Neural crest cell (in vitro differentiated cells): ENCODE measurements at regions not wholly inside any gene's neighbourhood (a gene's known extent, or its start where the extent isn't known, plus 50 kb on each side); places are given as distances from the start of the nearest gene placed in this dataset.

Source experiments
- DNase-seq: peaks from one replicate; pipeline ENCODE4 v3.0.0; 2021; ENCODE audit warnings: low read depth, mixed read lengths, low spot score
- H3K27ac Mint-ChIP-seq: one replicate; pipeline ENCODE4 v1.8.0; 2021; ENCODE audit warnings: mild to moderate bottlenecking, mixed read lengths; ENCODE audit not compliant: unreplicated experiment
- H3K27me3 Mint-ChIP-seq: 2 replicates; pipeline ENCODE4 v1.8.0; 2021; ENCODE audit warnings: low read depth, mild to moderate bottlenecking, mixed read lengths
- H3K36me3 Mint-ChIP-seq: 2 replicates; pipeline ENCODE4 v1.8.0; 2021; ENCODE audit warnings: low read depth, mild to moderate bottlenecking, mixed read lengths
- H3K4me1 Mint-ChIP-seq: 2 replicates; pipeline ENCODE4 v1.8.0; 2021; ENCODE audit warnings: mixed read lengths
- H3K4me3 Mint-ChIP-seq: one replicate; pipeline ENCODE4 v1.8.0; 2021; ENCODE audit warnings: mild to moderate bottlenecking, mixed read lengths
- H3K9me3 Mint-ChIP-seq: 2 replicates; pipeline ENCODE4 v1.8.0; 2021; ENCODE audit warnings: mixed read lengths
- CTCF ChIP-seq: fragments of 200-600 bp; sonication (generic); conservative IDR thresholded peaks from 2 replicates; pipeline ENCODE4 v1.5.0; 2021; ENCODE audit warnings: antibody characterized with exemption, mild to moderate bottlenecking

GRCh38 chr18:22325396-22325795, 92.3 kb downstream of the CTAGE1 start:
- H3K9me3 Mint-ChIP-seq: no peaks in the 10 kb centered on the region
- no peak overlapping the region for H3K27ac Mint-ChIP-seq
- no peak for TF ChIP-seq CTCF
- no peak overlapping the region for H3K4me3 Mint-ChIP-seq
- H3K4me1 Mint-ChIP-seq: peaks cover 6% of the 10 kb centered on the region
- no peak for DNase-seq
- H3K36me3 Mint-ChIP-seq: no peaks in the 10 kb centered on the region
- H3K27me3 Mint-ChIP-seq: peaks cover 31% of the 10 kb centered on the region

GRCh38 chr18:22324191-22325131, 93.3 kb downstream of the CTAGE1 start:
- peak overlapping the region; percentile 56 for H3K4me3 Mint-ChIP-seq
- DNase-seq: peak; percentile 38
- H3K27ac Mint-ChIP-seq: no peak overlapping the region

GRCh38 chr18:22322243-22322691, 95.4 kb downstream of the CTAGE1 start:
- no peak overlapping the region for H3K4me3 Mint-ChIP-seq
- no peak overlapping the region for H3K27ac Mint-ChIP-seq
- no peak for DNase-seq
- H3K9me3 Mint-ChIP-seq: no peaks in the 10 kb centered on the region
- H3K36me3 Mint-ChIP-seq: no peaks in the 10 kb centered on the region
- no peak for TF ChIP-seq CTCF
- peaks cover 4% of the 10 kb centered on the region for H3K4me1 Mint-ChIP-seq
- peaks cover 17% of the 10 kb centered on the region for H3K27me3 Mint-ChIP-seq

More at GRCh38 chr18:22324191-22325131, 93.3 kb downstream of the CTAGE1 start:
- TF ChIP-seq CTCF: peak; percentile 47
- Mint-ChIP-seq H3K36me3 (no peaks in the 10 kb centered on the region), H3K9me3 (no peaks in the 10 kb centered on the region), H3K4me1 (peaks cover 4% of the 10 kb centered on the region), H3K27me3 (peaks cover 24% of the 10 kb centered on the region)

GRCh38 chr18:22320771-22321170, 96.9 kb downstream of the CTAGE1 start:
- no peak for TF ChIP-seq CTCF
- Mint-ChIP-seq H3K4me3 (no peak overlapping the region), H3K4me1 (peaks cover 4% of the 10 kb centered on the region), H3K36me3 (no peaks in the 10 kb centered on the region), H3K27me3 (peaks cover 9% of the 10 kb centered on the region), H3K27ac (no peak overlapping the region), H3K9me3 (no peaks in the 10 kb centered on the region)
- no peak for DNase-seq

GRCh38 chr18:22320155-22320554, 97.6 kb downstream of the CTAGE1 start:
- H3K27me3 Mint-ChIP-seq: peaks cover 6% of the 10 kb centered on the region
- H3K27ac Mint-ChIP-seq: no peak overlapping the region
- DNase-seq: no peak
- no peaks in the 10 kb centered on the region for H3K36me3 Mint-ChIP-seq
- no peak for TF ChIP-seq CTCF
- no peaks in the 10 kb centered on the region for H3K9me3 Mint-ChIP-seq
- no peak overlapping the region for H3K4me3 Mint-ChIP-seq
- peaks cover 4% of the 10 kb centered on the region for H3K4me1 Mint-ChIP-seq
